ENCODE measurements at regions not wholly inside any gene's neighbourhood (a gene's known extent, or its start where the extent isn't known, plus 50 kb on each side); places are given as distances from the start of the nearest gene placed in this dataset.

- no peak for DNase-seq (ENCODE audit: low read depth)
Measured at GRCh38 chr18:67672716-67673115, 156.2 kb upstream of the DSEL start.

- DNase-seq (ENCODE audit: low read depth), result peak; percentile 6
Measured at GRCh38 chr18:67672155-67672554, 155.6 kb upstream of the DSEL start.

- DNase-seq (ENCODE audit: low read depth), result no peak
Measured at GRCh38 chr18:67670024-67670543, 153.6 kb upstream of the DSEL start.

- DNase-seq (ENCODE audit: low read depth), result peak; percentile 54
Measured at GRCh38 chr18:67665266-67665665, 148.7 kb upstream of the DSEL start.

DNA sequence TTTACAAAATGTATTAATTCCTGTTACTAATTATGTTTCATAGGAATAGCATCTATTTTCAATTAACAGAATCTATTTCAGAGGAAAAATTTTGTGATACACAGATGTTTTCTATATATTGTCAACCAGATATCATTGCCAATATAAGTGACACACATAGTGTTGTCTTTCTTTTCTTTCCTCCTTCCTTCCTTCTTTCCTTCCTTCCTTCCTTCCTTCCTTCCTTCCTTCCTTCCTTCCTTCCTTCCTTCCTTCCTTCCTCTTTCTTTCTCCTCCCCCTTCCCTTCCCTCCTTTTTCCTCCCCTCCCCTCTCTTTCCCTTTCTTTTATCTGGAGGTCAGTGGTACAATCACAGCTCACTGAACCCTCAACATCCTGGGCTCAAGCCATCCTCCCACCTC, 146.5 kb upstream of the DSEL start:
- no peak for DNase-seq (ENCODE audit: low read depth)

DNA sequence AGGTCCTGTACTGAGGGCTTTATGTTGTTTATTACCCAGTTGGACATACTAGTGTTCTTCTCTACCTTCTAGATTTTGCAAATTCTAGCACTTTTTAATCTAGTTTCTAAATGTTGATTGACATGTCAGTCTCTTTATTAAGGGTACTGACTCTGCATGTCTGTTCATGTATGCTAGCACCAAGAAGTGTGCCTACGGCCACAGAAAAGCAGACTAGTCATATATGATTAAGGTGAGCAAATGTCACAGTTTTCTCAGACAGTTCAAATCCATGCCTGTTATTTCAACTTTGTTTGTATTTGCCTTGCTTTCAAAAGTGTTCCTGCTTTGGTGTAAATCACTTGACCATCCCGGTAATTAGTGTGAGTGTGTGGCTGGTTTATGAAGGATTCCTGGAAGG, 145.0 kb upstream of the DSEL start:
- no peak for DNase-seq (ENCODE audit: low read depth)

GRCh38 chr18:67654101-67654500, 137.6 kb upstream of the DSEL start:
- no peak for DNase-seq (ENCODE audit: low read depth)

DNA sequence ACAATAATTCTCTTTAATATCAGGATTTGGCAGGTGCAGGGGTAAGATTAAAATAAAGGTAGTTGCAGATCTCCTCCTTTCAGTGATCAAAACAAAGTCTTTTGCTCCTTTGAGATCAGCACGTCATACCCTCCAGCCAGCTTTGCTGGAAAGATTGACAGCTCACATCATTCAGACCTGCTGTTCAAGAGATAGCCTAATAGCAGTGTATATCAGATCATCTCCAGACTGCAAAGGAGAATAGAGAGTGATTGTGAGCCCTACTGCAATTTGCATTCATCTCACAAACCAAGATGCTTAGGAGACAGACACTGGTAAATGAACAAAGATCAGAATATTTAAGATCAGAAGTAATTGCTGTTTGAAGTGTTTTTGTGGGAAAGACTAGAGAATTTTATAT, 135.8 kb upstream of the DSEL start:
- no peak for DNase-seq (ENCODE audit: low read depth)

DNA sequence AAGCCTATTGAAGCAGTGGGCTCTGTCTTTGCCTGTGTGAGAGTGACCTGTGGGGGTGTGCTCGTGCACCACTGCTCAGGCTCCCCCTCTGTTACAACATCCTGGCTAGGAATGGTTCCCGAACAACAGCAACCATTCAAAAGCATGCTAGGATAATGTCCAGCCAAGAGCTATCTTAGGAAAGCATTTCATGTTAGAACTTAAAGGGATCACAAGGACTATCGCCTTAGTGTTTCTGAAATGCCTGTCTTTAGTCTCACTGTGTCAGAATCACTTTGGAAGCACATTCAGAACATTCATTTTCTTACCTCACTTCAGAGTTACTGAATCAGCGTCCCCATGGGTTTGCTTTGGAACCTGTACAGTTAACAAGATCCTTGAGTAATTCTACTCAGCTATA, 134.9 kb upstream of the DSEL start:
- DNase-seq (ENCODE audit: low read depth), result no peak

DNA sequence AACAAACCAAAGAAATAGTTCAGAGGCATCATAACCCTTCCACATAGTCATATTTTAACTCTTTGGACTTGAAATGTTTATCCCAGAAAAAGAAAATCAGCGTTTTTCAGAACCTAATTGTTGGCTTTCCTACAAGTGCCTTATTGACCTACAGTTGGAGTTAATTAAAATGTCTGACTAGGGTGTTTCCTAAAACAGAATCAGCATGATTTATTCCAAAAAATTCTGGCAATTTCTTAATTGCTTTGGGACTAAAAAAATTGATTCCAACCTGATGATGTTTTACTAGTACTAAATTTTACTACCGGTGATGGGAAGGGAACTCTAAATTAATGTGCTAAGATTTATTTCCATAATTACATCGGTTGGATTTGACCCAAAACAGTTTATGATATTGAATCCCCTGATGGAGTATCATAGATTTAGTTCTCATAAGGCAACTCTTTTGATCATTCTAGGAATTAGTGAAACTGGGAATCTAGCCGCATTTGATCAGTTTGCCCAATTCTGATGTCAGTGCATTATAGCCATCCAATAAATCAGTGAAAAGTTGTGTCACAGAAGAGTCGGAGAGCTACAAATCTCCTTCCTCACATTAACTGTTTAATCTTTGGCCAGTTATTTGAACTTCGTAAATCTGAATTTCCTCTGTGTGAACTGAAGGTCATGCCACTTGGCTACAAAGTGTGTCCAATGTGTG, 134.3 kb upstream of the DSEL start:
- DNase-seq (ENCODE audit: low read depth), result no peak

DNA sequence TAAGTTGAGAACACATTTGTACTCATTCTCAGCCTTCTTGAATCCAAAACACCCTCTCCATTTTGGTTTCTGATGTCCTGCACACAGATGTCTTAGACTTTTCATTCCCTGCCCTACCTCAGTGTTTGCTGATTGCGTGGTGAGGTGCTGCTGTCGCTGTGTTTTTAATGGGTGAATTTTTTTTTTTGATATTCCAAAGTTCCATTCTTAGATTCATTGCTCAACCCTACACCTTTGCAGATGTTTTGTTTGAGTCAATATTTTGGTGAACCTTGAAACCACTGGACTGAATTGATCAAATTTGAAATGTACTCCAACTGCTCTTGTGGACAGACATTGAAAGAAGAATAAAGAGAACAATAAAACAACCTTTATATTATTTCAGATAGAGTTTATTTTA, 130.4 kb upstream of the DSEL start:
- DNase-seq (ENCODE audit: low read depth), result no peak

DNA sequence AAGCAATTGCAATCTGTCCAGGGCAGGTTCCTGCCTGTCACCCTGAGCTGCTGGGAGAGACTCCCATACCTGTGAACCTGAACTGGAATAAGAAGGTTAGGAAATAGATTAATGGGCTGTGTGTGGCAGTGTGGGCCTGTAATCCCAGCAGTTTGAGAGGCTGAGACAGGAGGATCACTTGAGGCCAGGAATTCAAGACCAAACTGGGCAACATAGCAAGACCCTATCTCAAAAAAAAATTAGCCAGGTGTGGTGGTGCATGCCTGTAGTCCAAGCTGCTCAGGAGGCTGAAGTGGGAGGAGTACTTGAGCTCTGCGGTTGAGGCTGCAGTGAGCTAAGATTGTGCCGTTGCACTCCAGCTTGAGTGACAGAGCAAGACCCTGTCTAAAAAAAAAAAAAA, 127.7 kb upstream of the DSEL start:
- DNase-seq (ENCODE audit: low read depth), result no peak

DNA sequence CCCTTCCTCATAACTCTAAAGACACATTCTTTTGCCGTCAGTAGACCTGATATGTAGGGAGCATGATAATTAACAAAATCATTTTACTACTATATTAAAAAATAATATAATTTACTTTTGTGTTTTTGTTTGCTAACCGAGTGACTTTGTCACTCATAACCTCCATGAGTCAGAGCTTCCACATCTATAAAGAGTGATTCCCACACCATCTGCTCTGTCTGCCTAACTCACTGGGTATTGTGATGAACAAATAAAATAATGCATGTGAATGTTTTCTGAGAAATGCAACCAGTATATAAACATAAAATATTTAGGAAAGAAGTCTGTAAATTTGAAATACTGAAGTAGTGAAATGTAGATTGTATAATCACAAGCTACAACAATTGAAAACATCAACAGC, 123.4 kb upstream of the DSEL start:
- no peak for DNase-seq (ENCODE audit: low read depth)

GRCh38 chr18:67636597-67637385, 120.3 kb upstream of the DSEL start:
- DNase-seq (ENCODE audit: low read depth), result no peak

- DNase-seq (ENCODE audit: low read depth), result no peak
Measured at GRCh38 chr18:67634631-67635338, 118.3 kb upstream of the DSEL start.

DNA sequence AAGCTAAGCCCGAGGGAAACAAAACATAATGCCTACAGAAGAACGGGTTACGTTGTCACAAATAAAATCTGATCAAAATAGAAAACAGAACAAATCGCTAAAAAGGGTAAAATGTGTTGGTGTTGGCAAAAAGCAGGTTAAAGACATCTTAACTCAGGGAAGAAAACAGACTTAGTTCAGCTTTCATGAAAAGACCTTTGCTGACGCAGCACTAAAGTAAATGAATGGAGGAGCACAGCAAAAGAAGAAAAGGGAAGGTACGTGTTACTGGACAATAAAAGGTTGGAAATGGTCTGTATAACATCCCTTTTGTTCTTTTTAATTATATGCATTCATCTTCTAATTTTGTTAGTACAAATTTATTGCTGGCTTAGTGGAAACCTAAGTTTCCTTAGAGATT, 117.4 kb upstream of the DSEL start:
- no peak for DNase-seq (ENCODE audit: low read depth)

DNA sequence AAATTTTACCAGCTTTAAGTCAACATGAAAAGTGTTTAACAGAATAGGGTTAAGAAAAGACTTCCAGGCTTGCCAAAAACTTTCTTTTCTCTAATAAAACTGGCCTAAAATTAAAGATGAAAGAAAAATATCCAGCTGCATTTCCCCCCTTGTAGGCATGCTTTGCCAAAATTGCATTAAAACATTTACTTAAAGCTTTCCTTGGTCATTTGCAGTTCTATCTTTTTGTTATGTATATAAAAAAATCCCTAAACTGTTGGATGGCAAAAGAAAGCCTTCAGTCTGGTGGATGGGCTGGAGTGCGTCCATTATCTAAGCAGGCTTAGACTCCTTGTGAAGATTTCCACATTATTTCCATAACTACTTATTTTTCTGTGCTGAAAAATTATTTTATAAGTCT, 105.4 kb upstream of the DSEL start:
- DNase-seq (ENCODE audit: low read depth), result no peak

DNA sequence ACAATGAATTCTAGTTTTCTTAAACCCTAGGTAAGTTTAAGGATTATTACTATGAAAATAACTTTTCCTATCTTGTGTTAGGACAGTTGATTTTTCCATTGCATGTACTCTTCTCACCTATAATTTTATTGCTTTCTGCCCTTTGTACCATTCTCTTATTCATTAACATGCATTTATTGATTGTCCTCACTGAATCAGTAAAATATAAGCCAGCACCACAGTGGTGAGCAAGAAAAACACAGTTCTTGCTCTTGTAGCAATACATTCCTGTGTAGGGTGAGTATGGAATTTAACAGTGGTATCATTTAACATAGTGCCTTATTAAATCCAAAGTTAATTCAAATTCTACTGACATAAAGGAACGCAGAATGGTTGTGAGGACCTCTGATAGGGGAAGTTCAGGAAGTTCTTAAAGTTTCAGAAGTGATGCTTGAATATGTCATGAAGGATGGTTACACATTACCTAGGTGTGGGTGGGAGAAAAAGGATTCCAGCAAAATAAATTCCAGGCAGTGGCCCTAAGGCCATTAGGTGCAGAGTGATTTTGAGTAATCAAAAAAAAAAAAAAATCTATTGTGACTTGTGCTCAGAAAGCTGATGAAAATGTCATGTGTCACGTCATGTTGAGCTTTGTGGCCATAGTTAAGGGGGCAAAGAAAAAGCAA, 104.7 kb upstream of the DSEL start:
- no peak for DNase-seq (ENCODE audit: low read depth)

DNA sequence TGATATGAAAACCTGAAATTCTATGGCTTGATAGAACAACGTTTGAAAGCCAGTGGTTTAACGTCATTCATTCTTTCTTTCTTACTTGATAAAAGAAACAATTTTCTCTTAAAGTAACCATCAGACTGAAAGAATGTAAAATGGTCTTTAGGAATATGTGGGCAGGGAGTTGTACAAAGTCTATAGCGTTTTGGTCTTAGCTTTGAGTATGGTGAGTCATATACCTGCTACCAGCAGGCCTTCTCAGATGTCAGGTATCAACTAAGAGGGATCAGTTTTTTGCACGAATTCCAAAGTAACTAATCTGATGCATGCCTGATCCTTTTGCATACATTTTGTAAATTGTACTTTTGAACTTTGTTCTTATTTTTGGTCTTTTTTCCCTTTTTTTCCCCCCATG, 101.5 kb upstream of the DSEL start:
- peak; percentile 32 for DNase-seq (ENCODE audit: low read depth)

- DNase-seq (ENCODE audit: low read depth), result no peak
Measured at GRCh38 chr18:67615876-67616275, 99.4 kb upstream of the DSEL start.

- DNase-seq (ENCODE audit: low read depth), result no peak
Measured at GRCh38 chr18:67613731-67614130, 97.2 kb upstream of the DSEL start.

DNA sequence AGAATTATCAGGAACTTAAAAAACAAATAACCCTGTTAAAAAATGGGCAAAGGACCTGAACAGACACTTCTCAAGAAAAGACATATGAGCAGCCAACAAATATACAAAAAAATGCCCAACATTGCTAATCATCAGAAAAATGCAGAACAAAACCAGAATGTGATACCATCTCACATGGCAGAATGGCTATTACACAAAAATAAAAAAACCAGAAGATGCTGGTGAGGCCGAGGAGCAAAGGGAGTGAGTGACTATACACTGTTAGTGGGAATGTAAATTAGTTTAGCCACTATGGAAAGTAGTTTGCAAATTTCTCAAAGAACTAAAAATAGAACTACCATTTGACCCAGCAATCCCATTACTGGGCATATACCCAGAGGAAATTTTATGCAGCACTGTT, 95.8 kb upstream of the DSEL start:
- no peak for DNase-seq (ENCODE audit: low read depth)
